Natural killer cell (primary cell): ENCODE measurements at regions not wholly inside any gene's neighbourhood (a gene's known extent, or its start where the extent isn't known, plus 50 kb on each side); places are given as distances from the start of the nearest gene placed in this dataset.

Experiments used
- ATAC-seq, 3 donors: fragments of 150-1000 bp in 2 of 3; fragments of 200-7000 bp in 1 of 3; cut with Tn5 transposase; 1 replicate in 1 of 3; 2 replicates in 2 of 3; pipeline ENCODE4 v1.10.0; 2021; ENCODE audit warnings: mild to moderate bottlenecking in 2 of 3, moderate library complexity in 2 of 3
- DNase-seq, 2 donors: peaks; one replicate each; pipeline versions ENCODE4 v3.0.0 to v3.0.0-alpha.2; 2013 to 2021; ENCODE audit warnings: mixed read lengths in 1 of 2
- H3K27ac ChIP-seq: one replicate; pipeline ENCODE4 v1.5.1; 2013; ENCODE audit warnings: mild to moderate bottlenecking, low read length
- H3K27me3 ChIP-seq: one replicate; pipeline ENCODE4 v1.6.1; 2013; ENCODE audit warnings: low read length; ENCODE audit not compliant: control insufficient read depth, insufficient read depth
- H3K36me3 ChIP-seq: one replicate; pipeline ENCODE4 v1.6.1; 2013; ENCODE audit warnings: low read length; ENCODE audit not compliant: control insufficient read depth, insufficient read depth
- H3K4me1 ChIP-seq: one replicate; pipeline ENCODE4 v1.6.1; 2013; ENCODE audit warnings: low read length; ENCODE audit not compliant: control insufficient read depth, insufficient read depth
- H3K4me3 ChIP-seq: one replicate; pipeline ENCODE4 v1.5.1; 2013; ENCODE audit warnings: low read length
- H3K9me3 ChIP-seq: one replicate; pipeline ENCODE4 v1.6.1; 2013; ENCODE audit warnings: low read length; ENCODE audit not compliant: control insufficient read depth, insufficient read depth
- H3K27ac Mint-ChIP-seq, 2 donors: one replicate each; pipeline ENCODE4 v1.8.0; 2022; ENCODE audit warnings: mild to moderate bottlenecking in 2 of 2, mixed read lengths in 2 of 2, moderate library complexity in 1 of 2
- H3K27me3 Mint-ChIP-seq, 2 donors: one replicate each; pipeline ENCODE4 v1.8.0; 2022; ENCODE audit warnings: low read depth in 2 of 2, mixed read lengths in 2 of 2
- H3K36me3 Mint-ChIP-seq: one replicate; pipeline ENCODE4 v1.8.0; 2022; ENCODE audit warnings: mixed read lengths
- H3K4me1 Mint-ChIP-seq, 2 donors: one replicate each; pipeline ENCODE4 v1.8.0; 2022; ENCODE audit warnings: mixed read lengths in 2 of 2
- H3K4me3 Mint-ChIP-seq: one replicate; pipeline ENCODE4 v1.8.0; 2022; ENCODE audit warnings: mild to moderate bottlenecking, moderate library complexity, mixed read lengths
- H3K9me3 Mint-ChIP-seq, 2 donors: one replicate each; pipeline ENCODE4 v1.8.0; 2022; ENCODE audit warnings: mixed read lengths in 2 of 2
- WGBS: methylation state at CpG from one replicate; pipeline ENCODE4 v1.1.7; 2013; ENCODE audit warnings: missing lambda C conversion rate; ENCODE audit not compliant: insufficient coverage; 5-methylcytosine and 5-hydroxymethylcytosine counted together
- intact Hi-C: fragments of 100-400 bp; cut with micrococcal nuclease; formaldehyde crosslinking; loops from one replicate; pipeline ENCODE4 v1.14.2; 2022
- TF ChIP-seq, protein P1 (sequence below): fragments of 200-600 bp; IDR thresholded peaks from one replicate; pipeline ENCODE4 v1.8.0; 2022; ENCODE audit warnings: antibody characterized with exemption

DNA sequence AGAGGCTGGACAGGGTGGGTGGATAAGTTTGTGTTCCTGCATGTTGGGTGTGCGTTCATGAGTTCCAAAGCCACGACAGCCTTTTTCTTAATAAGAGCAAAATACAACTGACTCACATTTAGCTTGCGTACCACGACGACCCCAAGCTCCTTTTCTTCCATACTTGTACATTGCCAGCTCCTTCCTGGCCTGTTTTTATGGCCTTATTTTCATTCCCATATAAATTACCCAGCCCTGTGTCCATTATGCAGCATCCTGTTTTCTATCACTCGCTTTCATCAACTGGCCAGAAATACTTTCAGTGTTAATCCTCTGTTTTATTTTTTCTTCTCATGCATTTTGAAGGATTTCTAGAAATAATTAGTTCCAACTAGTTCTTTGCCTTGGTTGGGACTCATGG lies 499.1 kb downstream of the FOXO1 start:
- H3K36me3 ChIP-seq, result no peaks in the 10 kb centered on the region
- H3K4me3 ChIP-seq, result no peak overlapping the region
- Mint-ChIP-seq H3K4me3 (no peak overlapping the region), H3K4me1 (no peaks in the 10 kb centered on the region), H3K9me3 (no peaks in the 10 kb centered on the region), H3K36me3 (no peaks in the 10 kb centered on the region), H3K27ac (no peak overlapping the region), H3K27me3 (peaks cover 10 to 45% of the 10 kb centered on the region in 2 donors)
- peaks cover 4% of the 10 kb centered on the region for H3K4me1 ChIP-seq
- DNase-seq (no peak), ATAC-seq (no peak)
- intact Hi-C loops, result no loop called here
- H3K9me3 ChIP-seq, result no peaks in the 10 kb centered on the region
- whole genome bisulfite sequencing, result 95% methylated on average over 6 of the region's 6 CpGs
- H3K27ac ChIP-seq, result no peak overlapping the region
- TF ChIP-seq, protein P1, sequence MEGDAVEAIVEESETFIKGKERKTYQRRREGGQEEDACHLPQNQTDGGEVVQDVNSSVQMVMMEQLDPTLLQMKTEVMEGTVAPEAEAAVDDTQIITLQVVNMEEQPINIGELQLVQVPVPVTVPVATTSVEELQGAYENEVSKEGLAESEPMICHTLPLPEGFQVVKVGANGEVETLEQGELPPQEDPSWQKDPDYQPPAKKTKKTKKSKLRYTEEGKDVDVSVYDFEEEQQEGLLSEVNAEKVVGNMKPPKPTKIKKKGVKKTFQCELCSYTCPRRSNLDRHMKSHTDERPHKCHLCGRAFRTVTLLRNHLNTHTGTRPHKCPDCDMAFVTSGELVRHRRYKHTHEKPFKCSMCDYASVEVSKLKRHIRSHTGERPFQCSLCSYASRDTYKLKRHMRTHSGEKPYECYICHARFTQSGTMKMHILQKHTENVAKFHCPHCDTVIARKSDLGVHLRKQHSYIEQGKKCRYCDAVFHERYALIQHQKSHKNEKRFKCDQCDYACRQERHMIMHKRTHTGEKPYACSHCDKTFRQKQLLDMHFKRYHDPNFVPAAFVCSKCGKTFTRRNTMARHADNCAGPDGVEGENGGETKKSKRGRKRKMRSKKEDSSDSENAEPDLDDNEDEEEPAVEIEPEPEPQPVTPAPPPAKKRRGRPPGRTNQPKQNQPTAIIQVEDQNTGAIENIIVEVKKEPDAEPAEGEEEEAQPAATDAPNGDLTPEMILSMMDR, result no peak
- H3K27me3 ChIP-seq, result peaks cover 3% of the 10 kb centered on the region

DNA sequence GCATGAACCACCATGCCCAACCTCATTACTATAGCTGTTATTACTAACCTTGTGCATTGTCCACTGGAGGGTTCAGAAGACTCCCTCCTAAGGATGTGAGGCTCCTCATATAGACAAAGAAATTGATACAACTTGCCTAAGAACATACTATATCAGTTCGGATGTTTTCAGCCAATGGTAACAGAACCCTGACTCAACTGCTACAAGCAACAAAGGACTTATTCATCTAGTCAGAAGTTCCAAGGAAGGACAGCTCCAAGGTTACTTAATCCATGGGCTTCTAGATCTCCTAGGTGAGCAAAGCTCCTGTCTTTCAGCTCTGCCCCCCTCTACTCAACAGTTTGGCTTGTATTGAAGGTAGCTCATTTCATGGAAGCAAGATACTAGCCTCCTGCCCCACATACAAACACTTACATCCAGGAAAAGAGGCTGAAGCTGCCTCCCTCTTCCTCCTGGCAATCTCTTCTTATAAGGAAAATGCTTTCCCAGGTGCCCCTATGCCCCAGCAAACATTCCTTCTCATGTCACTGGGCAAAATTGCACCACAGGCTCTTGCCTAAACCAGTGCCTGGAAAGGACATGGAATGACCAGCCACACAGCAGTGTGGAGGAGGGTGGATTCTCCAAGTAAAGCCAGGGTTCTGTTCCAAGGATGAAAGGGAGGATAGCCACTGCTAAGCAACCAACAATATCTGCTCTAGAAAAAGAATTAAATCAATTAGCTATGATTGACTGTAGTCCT lies 497.8 kb downstream of the FOXO1 start:
- WGBS, result 94% methylated on average over 1 of the region's 1 CpG
- intact Hi-C loops, result no loop called here
- Histone ChIP-seq H3K4me3 (no peak overlapping the region), H3K27me3 (peaks cover 3% of the 10 kb centered on the region), H3K4me1 (peaks cover 4% of the 10 kb centered on the region), H3K27ac (no peak overlapping the region), H3K36me3 (no peaks in the 10 kb centered on the region), H3K9me3 (no peaks in the 10 kb centered on the region)
- ATAC-seq (no peak), DNase-seq (no peak)
- Mint-ChIP-seq H3K36me3 (no peaks in the 10 kb centered on the region), H3K4me3 (no peak overlapping the region), H3K27me3 (peaks cover 10 to 50% of the 10 kb centered on the region in 2 donors), H3K4me1 (no peaks in the 10 kb centered on the region), H3K27ac (no peak overlapping the region), H3K9me3 (no peaks in the 10 kb centered on the region)
- TF ChIP-seq, protein P1, result no peak

DNA sequence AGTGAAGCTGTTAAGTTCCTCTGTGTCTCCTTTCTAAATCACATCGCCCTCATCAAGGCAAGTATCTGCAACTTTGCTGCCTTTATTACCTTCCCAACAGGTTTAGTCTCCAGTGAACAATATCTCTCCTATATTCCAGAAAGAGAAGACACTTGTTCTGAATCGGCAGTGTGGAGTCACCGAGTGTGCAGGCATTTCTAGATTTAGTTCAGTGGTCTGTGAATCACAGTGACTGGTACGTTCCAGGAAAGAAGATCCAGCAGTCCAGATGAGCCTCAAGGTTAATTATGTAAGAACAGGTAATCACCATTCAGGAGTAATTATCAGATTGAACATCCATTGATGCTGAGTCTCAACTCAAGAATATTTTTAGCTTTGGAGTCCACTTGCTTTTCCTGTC lies 497.0 kb downstream of the FOXO1 start:
- WGBS, result 95% methylated on average over 4 of the region's 4 CpGs
- H3K4me3 ChIP-seq, result no peak overlapping the region
- no peaks in the 10 kb centered on the region for H3K9me3 ChIP-seq
- DNase-seq, result no peak
- H3K4me1 ChIP-seq, result peaks cover 4% of the 10 kb centered on the region
- H3K36me3 Mint-ChIP-seq, result no peaks in the 10 kb centered on the region
- no peaks in the 10 kb centered on the region for H3K36me3 ChIP-seq
- intact Hi-C loops, result no loop called here
- H3K4me3 Mint-ChIP-seq, result no peak overlapping the region
- no peak overlapping the region for H3K27ac ChIP-seq
- H3K27me3 Mint-ChIP-seq, result peaks cover 10 to 55% of the 10 kb centered on the region in 2 donors
- TF ChIP-seq, protein P1, result no peak
- peaks cover 3% of the 10 kb centered on the region for H3K27me3 ChIP-seq
- H3K27ac Mint-ChIP-seq, result no peak overlapping the region
- no peak for ATAC-seq
- H3K9me3 Mint-ChIP-seq, result no peaks in the 10 kb centered on the region
- H3K4me1 Mint-ChIP-seq, result no peaks in the 10 kb centered on the region

DNA sequence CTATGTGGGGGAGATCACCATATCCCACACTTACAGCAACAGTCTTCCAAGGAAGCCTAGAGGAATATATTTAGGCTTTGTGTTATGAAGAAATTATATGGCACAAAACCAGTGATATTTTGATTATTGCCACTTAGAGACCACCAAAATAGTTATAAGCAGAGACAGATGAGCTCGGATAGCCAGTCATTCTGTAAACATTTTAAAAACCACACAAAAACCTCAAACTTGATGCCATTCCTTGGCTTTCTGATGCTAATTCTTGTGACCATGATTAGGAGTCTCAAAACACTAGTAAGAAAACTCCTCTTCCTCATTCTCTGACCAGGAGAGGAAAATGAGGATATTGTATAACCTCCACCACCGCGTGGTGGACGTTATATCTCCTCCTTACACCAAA lies 496.4 kb downstream of the FOXO1 start:
- H3K4me3 Mint-ChIP-seq, result no peak overlapping the region
- ATAC-seq, result no peak
- no peaks in the 10 kb centered on the region for H3K36me3 ChIP-seq
- H3K4me1 ChIP-seq, result peaks cover 4% of the 10 kb centered on the region
- H3K4me3 ChIP-seq, result no peak overlapping the region
- intact Hi-C loops, result no loop called here
- H3K9me3 ChIP-seq, result no peaks in the 10 kb centered on the region
- no peak for DNase-seq
- H3K36me3 Mint-ChIP-seq, result no peaks in the 10 kb centered on the region
- H3K4me1 Mint-ChIP-seq, result no peaks in the 10 kb centered on the region
- WGBS, result 100% methylated on average over 1 of the region's 4 CpGs
- H3K27me3 ChIP-seq, result peaks cover 3% of the 10 kb centered on the region
- TF ChIP-seq, protein P1, result no peak
- no peaks in the 10 kb centered on the region for H3K9me3 Mint-ChIP-seq
- peaks cover 10 to 61% of the 10 kb centered on the region in 2 donors for H3K27me3 Mint-ChIP-seq
- no peak overlapping the region for H3K27ac Mint-ChIP-seq
- no peak overlapping the region for H3K27ac ChIP-seq
